ENCODE measurements at regions not wholly inside any gene's neighbourhood (a gene's known extent, or its start where the extent isn't known, plus 50 kb on each side); places are given as distances from the start of the nearest gene placed in this dataset.

- DNase-seq: no peak
Measured at GRCh38 chr1:208421486-208421885, 177.3 kb upstream of the PLXNA2 start.

DNA sequence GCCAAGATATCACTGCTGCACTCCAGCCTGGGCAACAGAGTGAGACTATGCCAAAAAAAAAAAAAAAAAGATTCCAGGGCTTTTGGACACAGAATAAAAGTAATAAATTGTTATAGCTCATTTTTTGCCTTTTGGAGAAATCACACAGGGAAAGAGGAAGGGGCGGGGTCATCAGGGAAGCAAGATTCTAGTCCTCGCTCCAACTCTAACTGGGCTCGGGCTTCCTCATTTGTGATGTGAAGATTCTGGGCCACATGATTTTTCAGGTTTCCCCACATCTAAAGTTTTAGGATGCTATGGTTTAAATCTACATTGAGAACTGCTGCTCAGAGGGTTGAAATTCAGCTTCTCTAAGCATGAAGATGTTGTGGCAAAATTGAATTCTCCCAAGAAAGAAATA lies 179.3 kb upstream of the PLXNA2 start:
- DNase-seq: no peak

DNA sequence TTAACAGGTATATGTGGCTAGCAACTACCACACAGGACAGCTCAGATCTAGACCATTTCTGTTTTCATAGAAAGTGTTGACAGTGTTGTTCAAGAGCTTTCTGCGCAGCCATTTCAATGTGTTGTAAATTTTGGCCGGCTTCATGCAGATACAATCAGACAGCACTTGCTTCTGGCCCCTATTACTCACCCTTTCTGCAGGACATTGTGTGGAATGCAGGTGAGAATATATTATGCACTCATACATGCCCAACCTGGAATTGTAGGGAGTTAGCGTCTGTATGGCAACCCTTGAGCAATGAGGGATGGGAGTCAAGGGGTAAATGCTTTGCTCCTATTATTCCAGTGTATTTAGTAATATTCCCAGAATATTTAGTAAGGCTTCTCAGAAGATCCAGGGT lies 180.9 kb upstream of the PLXNA2 start:
- DNase-seq: no peak

DNA sequence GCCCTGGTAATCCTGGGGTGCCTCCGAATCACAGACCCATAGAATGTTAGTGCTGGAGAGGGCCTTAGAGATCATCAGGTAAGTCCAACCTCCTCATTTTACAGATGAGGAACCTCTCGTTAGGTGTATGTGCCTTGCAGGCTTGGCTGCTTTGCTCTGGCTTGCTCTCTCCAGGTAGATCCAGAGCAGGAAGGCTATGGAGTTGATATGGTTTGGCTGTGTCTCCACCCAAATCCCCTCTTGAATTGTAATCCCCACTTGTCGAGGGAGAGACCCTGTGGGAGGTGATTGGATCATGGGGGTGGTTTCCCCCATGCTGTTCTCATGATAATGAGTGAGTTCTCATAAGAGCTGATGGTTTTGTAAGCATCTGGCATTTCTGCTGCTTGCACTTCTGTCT lies 186.0 kb upstream of the PLXNA2 start:
- DNase-seq: no peak

- DNase-seq: no peak
Measured at GRCh38 chr1:208431721-208432120, 187.5 kb upstream of the PLXNA2 start.

DNA sequence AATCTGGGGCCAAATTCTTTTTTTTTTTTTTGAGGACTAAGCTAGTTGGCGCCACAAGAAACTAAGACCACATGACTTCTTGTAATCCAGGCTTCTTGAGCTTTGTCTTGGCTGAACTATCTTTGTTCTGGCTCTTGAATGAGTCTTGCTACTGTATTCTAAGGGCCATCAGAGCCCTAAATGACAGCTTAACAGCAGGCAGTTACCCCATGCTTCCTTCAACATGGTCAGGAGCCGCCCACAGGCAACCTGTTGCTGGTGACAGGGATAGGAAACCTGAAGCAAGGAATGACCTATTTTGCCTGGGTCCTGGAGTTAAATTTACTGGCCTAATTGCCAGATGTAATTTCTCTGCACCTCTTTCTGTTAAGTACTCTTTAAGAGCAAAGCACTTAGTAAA lies 188.2 kb upstream of the PLXNA2 start:
- DNase-seq: no peak

DNA sequence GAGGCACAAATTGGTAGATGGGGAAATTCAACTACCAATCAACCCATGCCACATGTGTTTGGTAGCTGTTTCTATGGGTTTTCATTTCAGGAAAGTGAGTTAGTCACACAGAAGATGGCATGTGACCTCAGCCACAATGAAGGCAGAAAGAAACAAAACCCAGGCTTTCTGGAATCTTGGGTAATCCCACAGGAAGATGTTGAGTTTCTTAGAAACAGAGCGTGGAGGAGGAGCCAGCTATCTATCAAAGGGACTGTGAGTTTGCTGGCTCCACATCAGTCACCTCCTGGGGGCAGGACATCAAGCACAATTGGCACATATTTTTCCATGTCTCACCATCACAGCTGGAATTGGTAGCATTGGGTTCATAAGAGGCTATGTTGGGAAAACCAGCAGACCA lies 188.9 kb upstream of the PLXNA2 start:
- DNase-seq: no peak

DNA sequence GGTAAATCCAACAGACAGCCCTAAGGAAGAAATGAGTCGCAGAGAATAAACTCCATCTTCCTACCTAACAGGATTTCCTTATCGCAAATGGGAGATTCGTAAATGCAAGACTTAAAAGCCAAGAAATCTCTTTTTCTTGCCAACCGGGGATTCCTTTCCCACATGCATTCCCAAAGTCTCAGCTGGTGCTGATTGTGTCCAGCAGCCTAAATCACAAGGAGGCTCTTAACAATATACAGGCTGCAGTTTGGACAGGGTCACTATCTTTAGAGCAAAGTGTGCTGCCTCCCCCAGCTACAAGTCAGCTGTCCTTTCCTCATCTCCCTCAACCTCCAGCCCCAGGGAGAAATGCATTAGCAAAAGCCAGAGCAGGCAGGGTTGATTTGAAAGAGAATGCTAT lies 189.8 kb upstream of the PLXNA2 start:
- DNase-seq: no peak

DNA sequence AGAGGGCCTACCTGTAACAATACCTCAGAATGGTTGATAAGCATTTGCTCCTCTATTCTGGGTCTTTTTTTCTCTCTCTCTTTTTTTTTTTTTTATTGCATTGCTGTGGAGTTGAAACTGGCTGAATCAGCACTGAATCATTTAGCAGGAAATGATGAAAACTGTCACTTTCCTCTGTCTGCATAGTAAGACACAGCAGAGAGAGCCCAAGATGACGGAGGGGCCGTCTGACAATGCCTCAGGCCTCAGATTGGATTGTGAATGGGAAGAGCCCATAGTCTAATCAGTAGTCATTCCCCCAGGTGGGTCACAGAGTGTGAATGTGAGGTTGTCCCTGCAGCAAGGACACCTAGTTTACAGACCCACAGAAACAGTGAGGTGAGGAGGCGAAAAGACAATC lies 193.2 kb upstream of the PLXNA2 start:
- no peak for DNase-seq

GRCh38 chr1:208438112-208438699 lies 194.0 kb upstream of the PLXNA2 start:
- no peak for DNase-seq

GRCh38 chr1:208445758-208446203 lies 201.6 kb upstream of the PLXNA2 start:
- DNase-seq: no peak

DNA sequence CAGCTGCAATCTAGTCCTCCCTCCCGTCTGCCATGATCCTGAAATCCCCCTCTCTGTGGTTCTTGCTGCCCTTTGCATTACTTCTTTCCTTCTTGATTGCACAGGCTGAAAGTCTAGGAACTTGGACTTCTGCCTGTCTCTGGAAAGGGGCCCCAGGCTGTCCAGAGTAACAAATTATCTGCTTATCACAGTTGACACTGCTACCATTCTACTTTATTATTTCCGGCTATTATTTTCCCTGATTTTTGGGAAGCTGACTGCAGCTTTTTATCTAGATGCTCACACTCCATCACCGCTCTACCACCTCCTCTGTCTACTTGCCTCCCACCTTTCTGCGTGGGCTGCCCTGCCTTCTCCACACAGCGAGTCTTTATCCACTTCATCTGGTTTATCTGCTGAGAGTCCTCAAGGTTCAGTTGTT lies 202.1 kb upstream of the PLXNA2 start:
- DNase-seq: no peak

DNA sequence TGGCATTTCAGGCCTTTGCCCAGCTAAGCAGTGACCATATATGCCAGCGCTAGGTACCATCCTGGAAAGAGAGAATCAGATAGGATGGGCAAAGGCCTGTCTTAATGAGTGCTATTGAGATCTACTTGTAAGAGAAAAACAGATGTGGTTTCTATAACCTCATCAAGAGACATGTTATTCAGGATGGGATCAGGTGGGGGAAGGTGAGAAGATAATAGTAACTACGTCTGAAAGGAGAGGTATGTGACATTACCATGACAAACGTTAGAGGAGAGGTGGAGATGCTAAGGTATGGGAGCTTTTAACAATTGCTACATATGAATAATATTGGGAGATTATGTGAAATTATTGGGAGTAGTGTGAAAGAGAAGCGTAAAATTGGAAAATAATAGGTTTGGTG lies 204.2 kb upstream of the PLXNA2 start:
- DNase-seq: no peak

DNA sequence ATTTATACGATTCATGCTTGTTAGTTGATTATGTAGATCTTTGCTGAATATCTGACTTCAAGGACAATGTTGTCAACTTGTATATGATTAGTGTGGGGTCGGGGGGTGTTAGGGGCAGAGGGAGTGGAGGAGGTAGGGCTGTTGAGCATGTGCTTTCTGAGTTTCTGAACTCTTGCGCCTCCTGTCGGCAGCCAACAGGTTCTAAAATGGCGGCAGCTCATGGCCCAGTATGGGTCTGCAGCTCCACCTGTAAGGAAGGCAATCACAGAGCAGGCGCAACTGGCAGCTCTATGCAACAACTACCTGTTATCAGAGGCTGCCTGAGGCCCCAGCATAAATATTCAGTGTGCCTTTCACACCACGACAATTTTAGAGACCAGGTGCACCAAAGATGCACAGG lies 205.8 kb upstream of the PLXNA2 start:
- peak in 1 of 2 donors; percentile 29 for DNase-seq

DNA sequence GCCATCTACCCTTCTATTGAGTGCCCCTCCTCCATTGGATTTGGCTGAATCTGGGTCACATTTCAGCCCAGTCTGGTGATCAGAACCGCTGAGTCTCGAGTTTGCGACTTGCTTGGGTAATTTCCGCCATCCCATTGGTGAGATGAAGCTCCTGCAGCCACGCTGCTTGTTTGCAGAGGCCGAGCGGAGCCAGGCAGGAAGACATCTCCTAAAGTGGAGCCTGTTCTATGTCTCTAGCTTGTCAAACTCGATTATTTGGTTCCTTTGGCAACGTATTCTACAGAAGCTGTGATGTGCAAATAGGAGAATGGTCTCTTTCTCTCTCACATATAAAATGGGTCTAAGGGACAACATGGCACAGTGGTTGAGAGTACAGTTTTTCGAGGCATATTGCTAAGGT lies 206.8 kb upstream of the PLXNA2 start:
- DNase-seq: no peak

GRCh38 chr1:208455821-208456220 lies 211.6 kb upstream of the PLXNA2 start:
- no peak for DNase-seq

DNA sequence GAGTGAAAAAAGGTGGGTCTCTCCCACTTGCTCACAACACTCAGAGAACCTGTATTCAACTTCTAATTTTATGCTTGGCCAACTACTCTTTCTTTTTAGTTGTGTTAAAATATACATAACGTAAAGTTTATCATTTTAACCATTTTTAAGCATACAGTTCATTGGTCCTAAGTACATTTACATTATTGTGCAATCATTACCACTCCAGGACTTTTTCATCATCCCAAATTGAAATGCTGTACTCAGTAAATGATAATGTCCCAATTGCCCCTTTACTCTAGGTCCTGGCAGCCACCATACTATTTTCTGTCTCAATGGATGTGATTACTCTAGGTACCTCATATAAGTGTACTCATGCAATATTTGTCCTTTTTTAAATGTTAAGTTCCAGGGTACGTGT lies 212.3 kb upstream of the PLXNA2 start:
- DNase-seq: no peak

- DNase-seq: no peak
Measured at GRCh38 chr1:208460823-208461222, 216.6 kb upstream of the PLXNA2 start.

GRCh38 chr1:208461680-208462079 lies 217.5 kb upstream of the PLXNA2 start:
- DNase-seq: no peak

DNA sequence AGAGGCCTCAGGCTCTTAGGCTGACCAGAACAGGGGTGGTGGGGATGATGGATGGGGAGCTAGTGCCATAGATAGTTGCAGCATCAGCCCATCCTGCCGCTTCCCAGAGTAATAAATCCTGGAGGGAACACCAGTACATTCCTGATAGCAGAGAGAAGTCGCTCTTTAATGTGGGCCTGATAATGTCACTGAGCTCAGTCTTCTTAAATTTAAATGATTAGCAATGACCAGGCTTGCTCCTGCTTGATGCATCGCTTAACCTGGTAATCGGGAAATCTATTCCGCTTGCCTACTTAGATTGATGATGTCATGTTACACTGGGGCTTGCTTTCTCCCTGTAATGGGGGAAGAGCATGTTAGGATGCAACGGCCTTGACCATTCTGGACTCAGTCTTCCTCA lies 218.6 kb upstream of the PLXNA2 start:
- no peak for DNase-seq

- no peak for DNase-seq
Measured at GRCh38 chr1:208465266-208465665, 221.1 kb upstream of the PLXNA2 start.

DNA sequence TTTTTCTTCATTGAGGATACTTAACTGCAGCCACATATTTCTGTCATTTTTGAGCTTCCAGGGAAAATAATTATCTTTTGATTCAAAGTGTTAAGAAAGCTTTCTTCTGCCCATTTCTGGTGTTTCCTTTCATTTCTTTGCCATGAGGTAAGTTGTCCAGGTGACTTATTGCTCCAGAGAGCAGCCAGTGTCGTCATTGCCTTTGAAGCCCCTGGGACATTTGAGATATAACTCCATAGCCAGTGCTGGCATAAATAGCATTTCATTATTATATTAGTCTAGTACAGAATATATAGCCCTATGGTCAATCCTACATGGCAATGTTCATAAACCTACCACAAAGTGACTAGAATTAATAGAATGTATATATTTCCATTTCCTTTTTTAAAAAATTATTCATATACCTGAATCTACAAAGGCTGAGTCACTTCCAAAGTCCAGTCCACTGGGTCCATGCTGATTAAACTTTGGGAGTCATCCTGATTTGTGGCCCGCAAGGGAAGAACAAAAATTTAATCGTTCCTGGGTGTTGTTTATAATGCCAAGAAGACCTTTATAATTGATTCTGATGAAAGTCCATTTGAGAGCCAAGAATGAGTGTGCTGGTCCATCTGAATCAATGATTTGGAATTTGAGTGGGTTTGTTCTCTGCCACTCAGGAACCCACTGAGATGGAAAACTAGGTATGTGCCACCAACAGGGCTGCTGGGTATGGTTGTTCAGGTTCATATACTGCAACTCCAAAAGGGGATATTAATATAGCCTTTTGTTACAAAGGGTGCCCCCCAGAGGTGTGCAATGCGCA lies 221.8 kb upstream of the PLXNA2 start:
- no peak for DNase-seq

GRCh38 chr1:208467151-208467780 lies 223.1 kb upstream of the PLXNA2 start:
- no peak for DNase-seq

DNA sequence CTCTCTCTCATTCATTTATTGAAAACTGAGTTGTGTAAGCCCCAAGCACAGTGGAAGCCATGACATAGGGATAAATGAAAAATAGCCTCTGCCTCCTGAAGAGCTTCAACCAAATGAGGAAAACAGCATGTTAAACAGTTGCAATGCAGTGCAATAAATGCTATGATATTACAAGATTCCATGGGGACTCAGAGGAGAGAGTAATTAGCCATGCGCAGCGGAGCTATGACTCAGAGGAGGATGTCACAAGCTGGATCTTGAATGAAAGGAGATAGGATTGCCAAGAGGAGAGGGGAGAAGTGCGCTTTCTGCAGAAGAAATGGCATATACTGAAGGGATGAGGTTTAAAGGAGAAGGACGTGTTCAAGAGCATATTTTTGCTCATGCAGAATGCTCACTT lies 231.3 kb upstream of the PLXNA2 start:
- DNase-seq: no peak

Measured in hippocampal formation (tissue), 2 donors.